ENCODE measurements at regions not wholly inside any gene's neighbourhood (a gene's known extent, or its start where the extent isn't known, plus 50 kb on each side); places are given as distances from the start of the nearest gene placed in this dataset.
"Not testable (repeated sequence)": the region's sequence is repeated elsewhere in the genome, so short reads cannot be mapped to it uniquely, and the experiment has no call there.

DNA sequence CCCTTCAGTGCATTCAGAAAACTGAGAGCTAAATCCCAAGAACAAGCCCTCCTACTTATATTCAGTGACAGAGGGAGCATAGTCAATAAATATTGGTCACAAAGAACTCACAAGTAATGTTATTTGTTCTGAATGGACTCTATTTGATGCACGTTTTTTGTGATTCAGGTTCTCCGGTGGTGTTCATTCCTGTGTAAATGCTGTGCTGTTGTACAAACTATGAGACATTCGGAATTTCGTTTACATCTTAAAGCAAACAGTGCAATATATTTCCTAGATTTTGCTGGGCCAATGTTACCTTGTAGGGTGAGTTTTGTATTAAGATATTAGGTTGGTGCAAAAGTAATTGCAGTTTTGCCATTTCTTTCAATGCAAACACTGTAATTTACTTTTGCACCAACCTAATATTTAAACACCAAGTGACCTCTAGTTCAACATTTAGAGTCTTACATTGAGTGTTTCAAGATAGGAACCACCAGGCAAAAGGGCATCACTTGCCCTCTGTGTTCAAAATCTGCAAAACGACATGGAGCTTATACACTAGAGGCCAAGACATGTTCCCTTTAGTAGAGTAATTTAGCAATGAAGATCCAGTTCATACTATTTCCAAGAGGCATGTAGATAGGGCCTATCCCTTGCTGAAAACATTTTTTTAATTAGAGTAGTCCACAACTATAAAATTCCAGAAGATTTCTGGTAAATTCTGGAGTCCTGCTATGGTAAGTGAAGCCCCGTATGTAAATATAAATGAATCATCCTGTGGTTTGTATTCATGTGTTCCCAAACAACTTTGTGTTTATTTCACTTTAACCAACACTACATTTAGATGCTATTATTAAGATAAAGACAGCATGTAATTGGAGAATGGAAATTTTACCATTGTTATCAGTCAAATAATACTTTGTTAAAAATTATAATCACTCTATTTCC is 444.0 kb upstream of the PTGER4 start:
- Histone ChIP-seq H3K36me3 (ENCODE audit: control insufficient read depth, insufficient read depth, low read length) (no peaks in the 10 kb centered on the region), H3K27me3 (replicated peaks; ENCODE audit: control insufficient read depth, insufficient read depth, low read length) (no peaks in the 10 kb centered on the region), H3K4me3 (replicated peaks; ENCODE audit: low read depth, low read length) (no peak overlapping the region)
- TF ChIP-seq, protein P1, sequence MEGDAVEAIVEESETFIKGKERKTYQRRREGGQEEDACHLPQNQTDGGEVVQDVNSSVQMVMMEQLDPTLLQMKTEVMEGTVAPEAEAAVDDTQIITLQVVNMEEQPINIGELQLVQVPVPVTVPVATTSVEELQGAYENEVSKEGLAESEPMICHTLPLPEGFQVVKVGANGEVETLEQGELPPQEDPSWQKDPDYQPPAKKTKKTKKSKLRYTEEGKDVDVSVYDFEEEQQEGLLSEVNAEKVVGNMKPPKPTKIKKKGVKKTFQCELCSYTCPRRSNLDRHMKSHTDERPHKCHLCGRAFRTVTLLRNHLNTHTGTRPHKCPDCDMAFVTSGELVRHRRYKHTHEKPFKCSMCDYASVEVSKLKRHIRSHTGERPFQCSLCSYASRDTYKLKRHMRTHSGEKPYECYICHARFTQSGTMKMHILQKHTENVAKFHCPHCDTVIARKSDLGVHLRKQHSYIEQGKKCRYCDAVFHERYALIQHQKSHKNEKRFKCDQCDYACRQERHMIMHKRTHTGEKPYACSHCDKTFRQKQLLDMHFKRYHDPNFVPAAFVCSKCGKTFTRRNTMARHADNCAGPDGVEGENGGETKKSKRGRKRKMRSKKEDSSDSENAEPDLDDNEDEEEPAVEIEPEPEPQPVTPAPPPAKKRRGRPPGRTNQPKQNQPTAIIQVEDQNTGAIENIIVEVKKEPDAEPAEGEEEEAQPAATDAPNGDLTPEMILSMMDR (IDR thresholded peaks at IDR 0.05; ENCODE audit: insufficient read depth, low read length, poor library complexity, severe bottlenecking) = no peak
- no peak for DNase-seq (ENCODE audit: extremely low read depth, insufficient read length)

- Histone ChIP-seq H3K4me3 (replicated peaks; ENCODE audit: low read depth, low read length) (no peak overlapping the region), H3K27me3 (replicated peaks; ENCODE audit: control insufficient read depth, insufficient read depth, low read length) (no peaks in the 10 kb centered on the region), H3K36me3 (ENCODE audit: control insufficient read depth, insufficient read depth, low read length) (no peaks in the 10 kb centered on the region)
- no peak for DNase-seq (ENCODE audit: extremely low read depth, insufficient read length)
- TF ChIP-seq, protein P1 (IDR thresholded peaks at IDR 0.05; ENCODE audit: insufficient read depth, low read length, poor library complexity, severe bottlenecking) = no peak
Measured at GRCh38 chr5:40233268-40233667, 446.4 kb upstream of the PTGER4 start.

- TF ChIP-seq, protein P1 (IDR thresholded peaks at IDR 0.05; ENCODE audit: insufficient read depth, low read length, poor library complexity, severe bottlenecking) = no peak
- Histone ChIP-seq H3K36me3 (ENCODE audit: control insufficient read depth, insufficient read depth, low read length) (no peaks in the 10 kb centered on the region), H3K27me3 (replicated peaks; ENCODE audit: control insufficient read depth, insufficient read depth, low read length) (no peaks in the 10 kb centered on the region), H3K4me3 (replicated peaks; ENCODE audit: low read depth, low read length) (no peak overlapping the region)
- DNase-seq (ENCODE audit: extremely low read depth, insufficient read length) = no peak
Measured at GRCh38 chr5:40227931-40228330, 451.8 kb upstream of the PTGER4 start.

- DNase-seq (ENCODE audit: extremely low read depth, insufficient read length) = no peak
- H3K27me3 ChIP-seq (replicated peaks; ENCODE audit: control insufficient read depth, insufficient read depth, low read length) = no peaks in the 10 kb centered on the region
- TF ChIP-seq, protein P1 (IDR thresholded peaks at IDR 0.05; ENCODE audit: insufficient read depth, low read length, poor library complexity, severe bottlenecking) = no peak
- no peaks in the 10 kb centered on the region for H3K36me3 ChIP-seq (ENCODE audit: control insufficient read depth, insufficient read depth, low read length)
- H3K4me3 ChIP-seq (replicated peaks; ENCODE audit: low read depth, low read length) = no peak overlapping the region
Measured at GRCh38 chr5:40227366-40227765, 452.3 kb upstream of the PTGER4 start.

GRCh38 chr5:40226906-40227305 is 452.8 kb upstream of the PTGER4 start:
- no peak for DNase-seq (ENCODE audit: extremely low read depth, insufficient read length)
- Histone ChIP-seq H3K4me3 (replicated peaks; ENCODE audit: low read depth, low read length) (no peak overlapping the region), H3K27me3 (replicated peaks; ENCODE audit: control insufficient read depth, insufficient read depth, low read length) (no peaks in the 10 kb centered on the region), H3K36me3 (ENCODE audit: control insufficient read depth, insufficient read depth, low read length) (no peaks in the 10 kb centered on the region)
- TF ChIP-seq, protein P1 (IDR thresholded peaks at IDR 0.05; ENCODE audit: insufficient read depth, low read length, poor library complexity, severe bottlenecking) = no peak

DNA sequence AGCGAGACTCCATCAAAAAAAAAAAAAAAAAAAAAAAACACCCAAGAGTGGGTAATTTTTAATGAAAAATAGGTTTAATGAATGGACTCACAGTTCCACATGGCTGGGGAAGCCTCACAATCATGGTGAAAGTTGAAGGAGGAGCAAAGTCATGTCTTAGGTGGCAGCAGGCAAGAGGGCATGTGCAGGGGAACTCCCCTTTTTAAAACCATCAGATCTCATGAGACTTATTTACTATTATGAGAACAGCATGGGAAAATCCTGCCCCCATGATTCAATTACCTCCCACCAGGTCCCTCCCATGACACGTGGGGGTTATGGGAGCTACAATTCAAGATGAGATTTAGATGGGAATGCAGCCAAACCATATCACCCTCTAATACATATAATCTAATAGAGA is 454.6 kb upstream of the PTGER4 start:
- not testable (repeated sequence) for H3K4me3 ChIP-seq (replicated peaks; ENCODE audit: low read depth, low read length); H3K36me3 ChIP-seq (ENCODE audit: control insufficient read depth, insufficient read depth, low read length); H3K27me3 ChIP-seq (replicated peaks; ENCODE audit: control insufficient read depth, insufficient read depth, low read length); DNase-seq (ENCODE audit: extremely low read depth, insufficient read length)
